Gastrocnemius medialis (tissue), 4 donors: ENCODE measurements at regions not wholly inside any gene's neighbourhood (a gene's known extent, or its start where the extent isn't known, plus 50 kb on each side); places are given as distances from the start of the nearest gene placed in this dataset.

Source experiments
- CTCF ChIP-seq, 5 experiments: fragments of 450-650 bp in 3 of 5; fragments of 200-600 bp in 2 of 5; sonication (generic) in 2 of 5; IDR thresholded peaks in 4 of 5; conservative IDR thresholded peaks in 1 of 5; 1 replicate in 4 of 5; 2 replicates in 1 of 5; pipeline ENCODE4 v1.5.1; 2016 to 2019; ENCODE audit warnings: antibody characterized with exemption in 5 of 5, mild to moderate bottlenecking in 3 of 5, moderate library complexity in 3 of 5
- POLR2A ChIP-seq, 2 donors: fragments of 450-650 bp; IDR thresholded peaks; one replicate each; pipeline ENCODE4 v1.6.1; 2017; ENCODE audit warnings: antibody characterized with exemption in 2 of 2, mild to moderate bottlenecking in 2 of 2, moderate library complexity in 2 of 2

- no peak for TF ChIP-seq CTCF (IDR thresholded peaks at IDR 0.05 in 4 of 5, conservative IDR thresholded peaks at IDR 0.05 in 1 of 5)
- no peak for TF ChIP-seq POLR2A (IDR thresholded peaks at IDR 0.05)
These were observed 77.6 kb upstream of the ASTN2 start for GRCh38 chr9:117492476-117492875.
